Dendritic cell treated with granulocyte-macrophage colony-stimulating factor and Interleukin-4, amounts not matched to agents 40 ng/mL and 50 ng/mL, for 4 days (primary cell): ENCODE measurements at regions not wholly inside any gene's neighbourhood (a gene's known extent, or its start where the extent isn't known, plus 50 kb on each side); places are given as distances from the start of the nearest gene placed in this dataset.

ENCODE experiments used
- H3K27ac Mint-ChIP-seq: one replicate; pipeline ENCODE4 v1.8.0; 2022; ENCODE audit warnings: mild to moderate bottlenecking, mixed read lengths
- H3K27me3 Mint-ChIP-seq: one replicate; pipeline ENCODE4 v1.8.0; 2022; ENCODE audit warnings: mild to moderate bottlenecking, mixed read lengths
- H3K36me3 Mint-ChIP-seq: one replicate; pipeline ENCODE4 v1.8.0; 2022; ENCODE audit warnings: low read depth, mixed read lengths
- H3K4me1 Mint-ChIP-seq: one replicate; pipeline ENCODE4 v1.8.0; 2022; ENCODE audit warnings: low read depth, mixed read lengths
- H3K4me3 Mint-ChIP-seq: one replicate; pipeline ENCODE4 v1.8.0; 2022; ENCODE audit warnings: mild to moderate bottlenecking, moderate library complexity, mixed read lengths
- H3K9me3 Mint-ChIP-seq: one replicate; pipeline ENCODE4 v1.8.0; 2022; ENCODE audit warnings: mixed read lengths
- intact Hi-C: fragments of 100-400 bp; cut with micrococcal nuclease; formaldehyde crosslinking; loops from one replicate; pipeline ENCODE4 v1.15.0; 2022

DNA sequence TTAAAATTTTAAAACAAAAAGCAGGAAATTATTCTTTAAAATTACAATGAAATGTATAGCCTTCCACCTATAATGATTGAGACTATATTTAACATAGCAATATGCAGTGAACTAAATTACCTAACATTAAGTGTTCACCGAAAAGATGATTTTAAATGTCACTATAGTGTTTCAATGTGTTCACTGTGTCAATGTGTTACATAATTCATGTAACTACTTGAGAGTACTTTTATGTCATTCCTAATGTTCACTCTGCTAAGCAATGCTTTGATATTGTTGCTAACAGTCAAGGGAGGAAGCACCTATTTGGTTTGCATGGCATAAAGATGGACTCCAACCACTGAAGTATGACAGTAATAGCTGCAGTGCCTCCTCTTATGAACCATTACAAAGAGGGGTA lies 629.8 kb upstream of the C9orf72 start:
- no peaks in the 10 kb centered on the region for H3K36me3 Mint-ChIP-seq
- H3K4me1 Mint-ChIP-seq: no peaks in the 10 kb centered on the region
- H3K9me3 Mint-ChIP-seq: peaks cover 24% of the 10 kb centered on the region
- H3K27me3 Mint-ChIP-seq: no peaks in the 10 kb centered on the region
- no peak overlapping the region for H3K27ac Mint-ChIP-seq
- H3K4me3 Mint-ChIP-seq: no peak overlapping the region
- intact Hi-C loops: no loop called here

DNA sequence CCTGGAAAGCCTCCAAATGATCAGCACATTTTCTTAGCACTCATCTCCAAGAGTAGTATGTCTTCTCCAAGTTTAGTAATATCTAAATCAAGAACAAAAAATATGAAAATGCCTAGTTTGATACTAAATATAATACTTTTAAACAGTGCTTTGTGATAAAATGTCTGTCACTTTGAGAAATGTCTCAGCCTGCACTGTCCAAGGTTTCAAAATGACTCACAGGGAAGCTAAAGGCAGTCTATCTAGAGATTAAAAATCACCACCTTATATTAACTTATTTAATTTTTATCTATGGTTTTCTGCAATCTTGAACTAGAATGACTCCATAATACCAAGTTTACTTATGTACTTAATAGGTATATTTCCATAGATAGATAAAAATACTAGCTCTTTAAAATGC lies 633.0 kb upstream of the C9orf72 start:
- Mint-ChIP-seq H3K4me1 (no peaks in the 10 kb centered on the region), H3K4me3 (no peak overlapping the region), H3K9me3 (peaks cover 27% of the 10 kb centered on the region), H3K27ac (no peak overlapping the region), H3K36me3 (no peaks in the 10 kb centered on the region), H3K27me3 (no peaks in the 10 kb centered on the region)
- intact Hi-C loops: no loop called here

DNA sequence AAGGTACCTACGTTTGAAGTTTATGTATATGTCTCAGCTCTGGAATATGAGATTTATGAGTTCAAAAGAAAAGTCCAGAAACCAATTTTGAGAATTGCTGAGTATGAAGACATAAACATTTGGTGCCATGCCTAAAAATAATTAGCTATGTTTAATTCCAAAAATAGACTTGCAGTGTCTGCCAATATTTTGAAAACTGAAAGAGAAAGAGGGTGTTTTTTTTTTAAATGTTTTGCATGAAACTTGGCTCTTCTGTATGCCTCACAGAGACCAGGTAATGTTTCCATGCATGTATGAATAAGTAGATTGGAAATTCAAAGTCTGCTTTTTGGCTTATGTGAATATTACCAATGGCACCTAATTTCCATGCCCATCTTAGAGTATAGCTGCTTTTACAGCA lies 634.4 kb upstream of the C9orf72 start:
- Mint-ChIP-seq H3K27ac (no peak overlapping the region), H3K4me1 (no peaks in the 10 kb centered on the region)
- intact Hi-C loops: no loop called here

DNA sequence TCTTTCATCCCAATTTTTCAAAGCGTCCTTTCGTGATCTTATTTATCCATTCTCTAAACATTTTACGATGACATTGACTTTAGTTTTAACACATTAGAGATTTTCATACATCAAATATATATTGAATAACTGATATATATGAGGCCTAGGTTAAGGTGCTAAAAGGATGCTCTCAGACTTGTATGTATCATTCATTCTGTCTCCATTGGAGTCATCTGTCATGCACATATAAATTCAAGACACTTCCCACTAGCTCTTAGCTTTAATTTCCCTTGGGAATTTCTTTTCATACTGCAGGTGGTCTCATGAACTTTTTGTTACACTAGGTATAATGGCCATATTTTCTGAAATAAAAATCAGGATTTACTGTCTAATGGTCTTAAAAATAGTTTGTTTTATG lies 635.8 kb upstream of the C9orf72 start:
- H3K9me3 Mint-ChIP-seq: peaks cover 27% of the 10 kb centered on the region
- no peaks in the 10 kb centered on the region for H3K4me1 Mint-ChIP-seq
- no peak overlapping the region for H3K4me3 Mint-ChIP-seq
- H3K27ac Mint-ChIP-seq: no peak overlapping the region
- H3K27me3 Mint-ChIP-seq: no peaks in the 10 kb centered on the region
- intact Hi-C loops: no loop called here
- H3K36me3 Mint-ChIP-seq: no peaks in the 10 kb centered on the region

More for the DNA sequence above, 634.4 kb upstream of the C9orf72 start:
- H3K36me3 Mint-ChIP-seq: no peaks in the 10 kb centered on the region
- H3K4me3 Mint-ChIP-seq: no peak overlapping the region
- peaks cover 27% of the 10 kb centered on the region for H3K9me3 Mint-ChIP-seq
- H3K27me3 Mint-ChIP-seq: no peaks in the 10 kb centered on the region

DNA sequence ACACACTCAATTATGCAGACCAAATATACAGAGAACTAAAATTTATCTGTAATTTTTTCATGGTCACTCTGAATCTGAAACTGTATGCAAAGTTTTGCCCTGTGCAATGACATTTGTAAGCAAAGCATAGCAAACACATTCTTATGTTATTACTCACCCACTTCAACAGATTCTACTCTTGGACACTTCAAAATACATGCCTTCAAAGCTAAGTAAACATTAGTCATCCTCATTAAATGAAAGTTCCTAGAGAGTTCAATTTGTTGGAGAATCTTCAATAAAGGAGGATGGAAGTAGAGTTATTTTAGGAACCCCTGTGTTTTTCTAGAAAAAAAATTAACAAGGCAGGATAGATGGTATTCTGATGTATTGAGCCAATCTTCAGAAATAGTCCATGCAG lies 639.7 kb upstream of the C9orf72 start:
- H3K27ac Mint-ChIP-seq: no peak overlapping the region
- no peaks in the 10 kb centered on the region for H3K27me3 Mint-ChIP-seq
- H3K9me3 Mint-ChIP-seq: peaks cover 18% of the 10 kb centered on the region
- no peaks in the 10 kb centered on the region for H3K4me1 Mint-ChIP-seq
- no peaks in the 10 kb centered on the region for H3K36me3 Mint-ChIP-seq
- intact Hi-C loops: no loop called here
- no peak overlapping the region for H3K4me3 Mint-ChIP-seq

DNA sequence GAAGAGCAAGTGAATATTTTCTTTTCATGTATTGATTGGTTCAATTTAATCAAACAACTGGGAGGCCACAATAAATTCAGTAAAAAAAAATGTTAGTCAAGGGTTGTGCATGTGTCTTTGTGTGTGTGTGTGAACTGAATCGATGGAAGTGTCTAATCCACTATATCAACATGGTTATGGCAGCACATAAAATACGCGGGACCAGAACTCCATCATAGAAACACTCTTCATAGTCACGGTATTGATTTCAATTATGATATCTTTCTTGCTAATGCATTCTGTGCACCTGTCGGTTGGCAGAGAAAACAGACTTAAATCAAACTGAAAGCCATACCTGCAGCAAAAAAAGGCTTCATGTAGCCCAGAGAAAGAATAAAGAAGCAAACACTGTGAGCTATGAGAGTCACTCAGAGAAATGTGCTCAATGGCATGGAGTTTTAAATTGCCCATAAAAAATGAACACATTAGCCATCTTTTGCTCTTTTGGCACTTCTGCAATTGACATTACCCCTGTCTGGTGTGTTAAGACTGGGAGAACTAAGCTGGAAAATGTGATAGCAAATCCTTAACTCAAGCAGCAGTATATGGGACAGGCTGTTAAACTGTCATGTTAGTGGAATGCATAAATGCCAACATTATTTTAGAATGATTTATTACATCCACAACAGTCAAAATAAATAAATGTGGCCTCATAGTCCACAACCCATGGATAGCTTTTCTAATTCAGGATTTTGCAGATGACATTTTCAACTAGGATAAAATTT lies 642.4 kb upstream of the C9orf72 start:
- Mint-ChIP-seq H3K27ac (no peak overlapping the region), H3K4me3 (no peak overlapping the region), H3K4me1 (no peaks in the 10 kb centered on the region), H3K27me3 (no peaks in the 10 kb centered on the region), H3K9me3 (peaks cover 9% of the 10 kb centered on the region), H3K36me3 (no peaks in the 10 kb centered on the region)
- intact Hi-C loops: no loop called here

DNA sequence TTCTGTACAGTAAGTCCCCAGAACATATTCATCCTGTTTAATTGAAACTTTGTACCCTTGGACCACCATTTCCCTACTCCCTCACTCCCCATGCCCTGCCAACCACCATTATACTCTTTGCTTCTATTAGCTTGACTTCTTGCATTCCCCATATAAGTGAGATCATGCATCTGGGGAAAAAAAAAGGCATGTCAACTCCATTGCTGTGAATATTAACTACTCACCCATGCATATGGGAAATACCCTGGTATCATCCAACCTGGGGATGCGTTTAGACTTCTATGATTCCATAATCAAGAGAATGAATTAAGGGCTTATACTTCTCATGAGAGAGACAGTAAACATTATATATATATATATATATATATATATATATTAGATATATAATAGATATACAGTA lies 659.4 kb upstream of the C9orf72 start:
- no peak overlapping the region for H3K27ac Mint-ChIP-seq
- no peak overlapping the region for H3K4me3 Mint-ChIP-seq
- no peaks in the 10 kb centered on the region for H3K27me3 Mint-ChIP-seq
- no peaks in the 10 kb centered on the region for H3K4me1 Mint-ChIP-seq
- no peaks in the 10 kb centered on the region for H3K36me3 Mint-ChIP-seq
- peaks cover 38% of the 10 kb centered on the region for H3K9me3 Mint-ChIP-seq
- intact Hi-C loops: no loop called here

DNA sequence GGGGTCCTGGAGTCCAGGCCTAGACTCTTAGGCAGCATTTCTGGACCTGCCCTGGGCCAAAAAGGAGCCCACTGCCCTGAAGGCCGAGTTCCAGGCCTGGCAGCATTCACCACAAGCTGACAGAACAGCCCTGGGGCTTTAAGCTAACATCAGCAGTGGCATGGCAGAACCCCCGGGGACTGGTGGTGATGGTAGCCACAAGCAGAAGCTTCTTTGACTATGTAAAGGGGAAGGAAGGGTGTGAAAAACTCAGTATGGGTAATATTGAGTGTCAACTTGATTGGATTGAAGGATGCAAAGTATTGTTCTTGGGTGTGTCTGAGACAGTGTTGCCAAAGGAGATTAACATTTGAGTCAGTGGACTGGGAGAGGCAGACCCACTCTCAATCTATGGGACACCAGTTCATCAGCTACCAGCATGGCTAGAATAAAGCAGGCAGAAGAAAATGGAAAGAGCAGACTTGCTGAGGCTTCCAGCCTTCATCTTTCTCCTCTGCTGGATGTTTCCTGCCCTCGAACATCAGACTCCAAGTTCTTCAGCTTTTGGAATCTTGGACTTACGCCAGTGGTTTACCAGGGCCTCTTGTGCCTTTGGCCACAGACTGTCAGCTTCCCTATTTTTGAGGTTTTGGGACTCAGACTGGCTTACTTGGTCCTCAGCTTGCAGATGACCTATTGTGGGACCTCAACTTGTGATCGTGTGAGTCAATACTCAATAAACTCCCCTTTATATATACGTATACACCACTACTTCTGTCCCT lies 661.0 kb upstream of the C9orf72 start:
- no peaks in the 10 kb centered on the region for H3K4me1 Mint-ChIP-seq
- no peak overlapping the region for H3K27ac Mint-ChIP-seq
- no peak overlapping the region for H3K4me3 Mint-ChIP-seq
- H3K9me3 Mint-ChIP-seq: peaks cover 53% of the 10 kb centered on the region
- no peaks in the 10 kb centered on the region for H3K36me3 Mint-ChIP-seq
- intact Hi-C loops: no loop called here
- no peaks in the 10 kb centered on the region for H3K27me3 Mint-ChIP-seq

DNA sequence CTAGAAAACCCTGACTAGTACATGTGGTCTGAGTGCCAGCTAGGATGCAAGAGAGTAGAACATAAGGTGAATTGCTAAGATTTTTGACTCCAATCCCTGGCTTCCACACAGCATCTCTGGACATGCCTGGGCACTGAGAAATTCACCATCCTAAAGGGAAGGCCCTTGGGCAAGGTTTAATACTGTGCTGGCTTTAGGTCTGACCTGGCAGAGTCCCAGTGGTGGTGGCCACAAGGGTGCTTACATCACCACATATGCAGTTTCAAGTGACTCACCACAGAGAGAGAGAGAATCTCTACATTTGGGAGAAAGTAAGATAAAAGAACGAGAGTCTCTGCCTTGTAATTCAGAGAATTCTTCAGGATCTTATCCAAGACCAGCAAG lies 661.6 kb upstream of the C9orf72 start:
- intact Hi-C loops: no loop called here
- no peaks in the 10 kb centered on the region for H3K4me1 Mint-ChIP-seq
- H3K27ac Mint-ChIP-seq: no peak overlapping the region
- H3K27me3 Mint-ChIP-seq: no peaks in the 10 kb centered on the region
- peaks cover 53% of the 10 kb centered on the region for H3K9me3 Mint-ChIP-seq
- H3K4me3 Mint-ChIP-seq: no peak overlapping the region
- H3K36me3 Mint-ChIP-seq: no peaks in the 10 kb centered on the region

DNA sequence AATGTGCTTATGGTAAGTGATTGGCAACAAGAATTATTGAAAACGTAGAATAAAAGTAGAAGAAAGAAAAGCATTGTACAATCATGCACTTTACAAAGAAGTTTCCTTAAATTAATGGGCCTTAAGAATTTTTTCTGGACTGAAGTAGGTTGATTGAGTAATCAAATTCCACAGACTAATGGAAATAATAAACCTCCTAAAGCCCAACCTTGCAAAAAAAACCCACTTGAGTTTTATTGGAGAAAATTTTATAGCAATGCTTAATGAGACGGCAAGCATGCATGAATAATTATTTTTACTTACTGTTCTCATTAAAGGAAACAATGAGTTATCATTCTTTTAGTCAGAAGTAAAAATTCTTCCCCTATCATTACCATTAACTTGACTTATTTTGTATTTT lies 676.1 kb upstream of the C9orf72 start:
- Mint-ChIP-seq H3K4me3 (no peak overlapping the region), H3K4me1 (no peaks in the 10 kb centered on the region), H3K27ac (no peak overlapping the region), H3K36me3 (no peaks in the 10 kb centered on the region), H3K9me3 (peaks cover 20% of the 10 kb centered on the region), H3K27me3 (no peaks in the 10 kb centered on the region)
- intact Hi-C loops: no loop called here

DNA sequence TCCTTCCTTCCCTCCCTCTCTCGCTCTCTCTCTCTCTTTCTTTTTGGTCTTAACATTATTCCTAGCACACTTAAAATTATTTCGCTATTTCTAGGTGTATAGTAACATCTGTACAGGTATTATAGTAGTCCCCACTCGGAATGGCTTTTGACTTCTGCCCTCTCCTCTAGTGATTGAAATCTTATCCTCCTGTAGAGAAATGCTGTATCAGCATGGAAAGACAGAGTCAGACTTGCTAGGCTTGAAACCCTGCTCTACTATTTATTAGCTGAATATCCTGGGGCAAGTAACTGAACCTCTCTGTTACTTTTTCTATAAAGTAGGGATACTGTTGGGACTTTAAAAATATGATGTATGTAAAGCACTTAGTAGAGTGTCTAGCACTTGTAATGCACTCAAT lies 681.9 kb upstream of the C9orf72 start:
- Mint-ChIP-seq H3K36me3 (no peaks in the 10 kb centered on the region), H3K4me1 (no peaks in the 10 kb centered on the region), H3K4me3 (no peak overlapping the region), H3K9me3 (no peaks in the 10 kb centered on the region), H3K27ac (no peak overlapping the region), H3K27me3 (no peaks in the 10 kb centered on the region)
- intact Hi-C loops: no loop called here

DNA sequence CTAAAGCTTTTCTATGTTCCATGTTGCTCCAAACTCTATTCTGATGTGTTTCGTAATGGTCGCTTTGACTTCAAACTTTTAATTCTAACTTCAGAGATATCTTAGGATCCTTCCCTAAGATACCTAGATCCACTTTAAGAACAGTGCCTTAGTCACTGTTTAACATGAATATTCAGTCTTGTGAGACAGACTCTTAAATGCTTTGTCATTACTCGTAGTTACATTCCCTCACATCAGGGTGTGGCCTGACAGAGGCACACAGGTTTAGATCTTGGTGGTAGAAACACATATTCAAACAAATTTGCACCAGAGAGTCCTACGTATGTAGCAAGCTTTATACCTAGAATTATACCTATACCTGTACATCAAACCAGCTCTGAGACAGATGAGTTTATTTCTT lies 687.0 kb upstream of the C9orf72 start:
- no peaks in the 10 kb centered on the region for H3K9me3 Mint-ChIP-seq

DNA sequence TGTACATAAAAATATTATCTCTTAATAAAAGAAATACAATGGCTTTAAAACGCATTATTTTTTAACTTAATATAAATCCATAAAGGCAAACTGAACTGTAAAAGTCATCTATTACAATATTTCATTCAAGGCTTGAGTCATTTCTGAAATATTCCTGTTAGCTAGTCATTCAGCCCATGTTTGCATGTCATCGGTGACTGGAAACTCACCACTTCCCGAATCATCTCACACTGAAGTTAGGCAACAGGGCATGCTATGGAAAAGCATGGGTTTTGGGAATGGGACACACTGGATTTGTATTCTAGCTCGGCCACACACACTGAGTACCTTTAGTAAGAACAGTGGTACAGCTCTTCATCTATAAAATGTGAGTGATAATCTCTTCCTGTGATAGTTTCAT lies 691.1 kb upstream of the C9orf72 start:
- intact Hi-C loops: no loop called here
- H3K9me3 Mint-ChIP-seq: no peaks in the 10 kb centered on the region
- no peaks in the 10 kb centered on the region for H3K4me1 Mint-ChIP-seq
- no peak overlapping the region for H3K4me3 Mint-ChIP-seq
- no peaks in the 10 kb centered on the region for H3K36me3 Mint-ChIP-seq
- H3K27me3 Mint-ChIP-seq: no peaks in the 10 kb centered on the region
- H3K27ac Mint-ChIP-seq: no peak overlapping the region

More for the DNA sequence above, 687.0 kb upstream of the C9orf72 start:
- Mint-ChIP-seq H3K4me1 (no peaks in the 10 kb centered on the region), H3K36me3 (no peaks in the 10 kb centered on the region), H3K4me3 (no peak overlapping the region), H3K27ac (no peak overlapping the region), H3K27me3 (no peaks in the 10 kb centered on the region)
- intact Hi-C loops: no loop called here

DNA sequence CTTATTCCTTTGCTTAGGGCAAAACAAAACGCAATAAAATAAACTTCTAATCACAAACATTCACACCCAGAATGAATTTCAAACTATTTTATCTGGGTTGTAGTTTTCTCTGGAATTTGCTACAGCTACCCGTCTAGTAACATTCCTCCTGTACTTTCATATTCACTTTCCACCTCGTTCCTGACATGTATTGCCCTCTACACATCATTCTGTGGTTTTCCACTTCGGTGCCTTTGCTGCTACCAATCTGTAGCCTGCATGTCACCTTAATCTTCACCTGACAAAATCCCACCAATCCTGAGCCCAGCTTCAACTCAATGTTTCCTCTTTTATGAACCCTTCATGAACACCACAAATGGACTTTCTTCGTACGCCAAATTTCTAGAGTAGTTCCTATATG lies 694.1 kb upstream of the C9orf72 start:
- H3K27ac Mint-ChIP-seq: no peak overlapping the region
- H3K36me3 Mint-ChIP-seq: no peaks in the 10 kb centered on the region
- peaks cover 5% of the 10 kb centered on the region for H3K9me3 Mint-ChIP-seq
- intact Hi-C loops: no loop called here
- H3K4me3 Mint-ChIP-seq: no peak overlapping the region
- no peaks in the 10 kb centered on the region for H3K27me3 Mint-ChIP-seq
- H3K4me1 Mint-ChIP-seq: no peaks in the 10 kb centered on the region

DNA sequence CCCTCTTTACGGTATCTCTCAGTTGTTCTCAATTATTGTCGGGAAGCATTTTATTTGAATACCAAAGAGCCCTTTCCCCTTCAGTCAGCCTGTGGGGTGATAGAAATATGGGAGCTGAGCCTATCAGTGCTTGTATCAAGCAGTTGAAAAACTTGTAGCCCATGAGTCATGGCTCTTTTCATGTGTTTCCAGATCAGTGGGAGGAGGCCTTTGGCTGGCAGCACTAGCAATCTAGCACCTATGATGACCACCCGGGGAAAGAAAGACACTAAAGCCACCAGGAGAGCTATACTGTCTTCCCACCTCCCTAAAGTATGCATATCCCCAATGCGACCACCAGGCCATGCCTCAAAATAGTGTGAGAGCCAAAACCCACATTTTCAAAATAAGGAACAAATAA lies 696.9 kb upstream of the C9orf72 start:
- intact Hi-C loops: no loop called here
- no peaks in the 10 kb centered on the region for H3K4me1 Mint-ChIP-seq
- no peaks in the 10 kb centered on the region for H3K27me3 Mint-ChIP-seq
- H3K27ac Mint-ChIP-seq: no peak overlapping the region
- H3K9me3 Mint-ChIP-seq: peaks cover 18% of the 10 kb centered on the region
- no peak overlapping the region for H3K4me3 Mint-ChIP-seq
- H3K36me3 Mint-ChIP-seq: no peaks in the 10 kb centered on the region
